Activated CD4-positive, alpha-beta T cell treated with anti-CD3 and anti-CD28 coated beads, Interleukin-2, Interleukin-6, amounts not matched to agents 100 ng/mL and 50 ng/mL, durations not matched to agents 16 hours and 8 hours (primary cell): ENCODE measurements at regions not wholly inside any gene's neighbourhood (a gene's known extent, or its start where the extent isn't known, plus 50 kb on each side); places are given as distances from the start of the nearest gene placed in this dataset.

Experiments used
- DNase-seq: peaks from one replicate; pipeline ENCODE4 v3.0.0-alpha.2; 2020

- DNase-seq = no peak
Measured at GRCh38 chr19:28497137-28497536, 715.8 kb downstream of the UQCRFS1 start.

- no peak for DNase-seq
Measured at GRCh38 chr19:28495046-28495445, 717.9 kb downstream of the UQCRFS1 start.

GRCh38 chr19:28494461-28494860, 718.5 kb downstream of the UQCRFS1 start:
- no peak for DNase-seq

DNA sequence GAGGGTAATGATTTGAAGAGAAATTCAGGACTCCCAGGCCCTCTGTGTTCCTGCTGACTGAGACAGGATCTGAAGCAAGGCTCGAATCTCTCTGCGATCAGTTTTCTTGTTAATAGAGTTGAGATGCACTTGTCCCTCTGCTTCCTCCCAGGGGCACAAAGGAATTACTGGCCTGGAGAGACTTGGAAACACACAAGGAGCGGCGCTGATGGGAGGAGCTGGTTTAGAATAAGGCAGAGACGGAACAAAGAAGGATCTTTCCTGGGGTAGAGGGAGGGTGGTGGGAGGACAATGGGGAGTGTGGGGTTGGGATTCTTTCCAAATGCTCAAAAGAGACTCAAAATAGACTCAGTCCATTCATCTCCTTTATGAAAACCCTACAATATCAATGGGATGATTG, 719.1 kb downstream of the UQCRFS1 start:
- no peak for DNase-seq

GRCh38 chr19:28492621-28493020, 720.3 kb downstream of the UQCRFS1 start:
- DNase-seq = no peak

- no peak for DNase-seq
Measured at GRCh38 chr19:28492201-28492600, 720.8 kb downstream of the UQCRFS1 start.

DNA sequence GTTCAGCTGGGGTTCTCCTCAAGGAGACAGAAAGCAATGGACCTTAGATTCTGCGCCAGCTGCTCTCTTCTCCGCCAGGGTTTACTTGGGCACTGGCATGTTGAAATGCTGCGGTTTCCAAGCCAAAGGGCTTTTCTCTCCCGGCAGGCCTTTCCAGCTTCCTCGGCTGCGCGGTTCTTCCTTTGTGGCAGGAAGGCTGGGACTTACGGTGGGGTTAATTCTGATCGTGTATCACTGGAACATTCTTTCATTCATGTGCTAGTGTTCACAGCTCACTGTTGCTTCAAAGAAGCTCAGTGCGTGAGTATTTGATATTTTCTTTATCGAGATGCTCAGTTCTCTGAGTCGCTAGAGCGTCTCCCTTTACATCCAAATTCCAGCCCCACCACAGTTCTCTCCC, 723.2 kb downstream of the UQCRFS1 start:
- no peak for DNase-seq

DNA sequence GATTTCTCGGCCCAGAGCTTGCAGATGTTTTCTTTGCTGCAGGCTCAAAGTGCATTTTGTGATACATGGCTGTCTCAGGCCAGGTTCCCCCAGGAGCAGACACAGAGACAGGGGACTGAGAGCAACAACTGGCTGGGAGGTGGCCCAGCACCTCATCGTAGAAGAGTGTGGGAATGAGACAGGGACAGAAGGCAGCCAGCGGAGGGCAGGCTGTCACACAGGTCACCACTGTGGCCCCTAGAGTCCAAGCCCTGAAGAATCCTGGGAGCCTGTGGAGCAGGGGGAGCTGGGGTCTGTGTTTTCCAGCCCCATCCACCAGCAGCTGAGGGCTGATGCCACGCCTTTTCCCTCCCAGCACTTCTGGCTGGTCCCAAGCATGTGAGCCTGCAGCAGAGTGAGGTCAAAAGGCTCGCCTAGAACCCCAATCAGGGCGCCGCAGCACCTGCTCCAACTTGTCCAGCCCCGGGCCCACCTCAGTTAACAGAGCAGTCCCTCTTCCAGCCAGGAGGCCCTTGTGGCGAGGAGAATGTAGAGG, 723.8 kb downstream of the UQCRFS1 start:
- DNase-seq = no peak

DNA sequence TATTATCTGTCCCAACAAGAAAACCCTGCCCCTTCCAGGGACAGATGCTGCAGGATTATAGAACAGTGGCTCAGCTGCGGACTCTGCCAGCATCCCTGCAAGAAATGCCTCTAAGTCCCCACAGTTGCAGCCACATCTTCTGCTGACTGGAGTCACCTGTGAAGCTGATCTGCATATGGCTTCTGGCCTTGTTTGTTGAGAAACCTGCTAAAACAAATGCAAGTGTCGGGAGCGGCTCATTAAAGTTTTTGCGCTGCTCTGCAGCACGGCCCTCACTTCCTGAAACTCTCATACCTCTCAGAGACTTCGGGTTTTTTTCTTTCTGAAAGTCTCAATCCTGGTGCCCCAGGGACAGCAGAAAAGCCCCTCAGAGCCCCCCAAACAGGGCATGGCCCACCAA, 725.0 kb downstream of the UQCRFS1 start:
- DNase-seq = no peak

GRCh38 chr19:28486926-28487325, 726.0 kb downstream of the UQCRFS1 start:
- DNase-seq = no peak

DNA sequence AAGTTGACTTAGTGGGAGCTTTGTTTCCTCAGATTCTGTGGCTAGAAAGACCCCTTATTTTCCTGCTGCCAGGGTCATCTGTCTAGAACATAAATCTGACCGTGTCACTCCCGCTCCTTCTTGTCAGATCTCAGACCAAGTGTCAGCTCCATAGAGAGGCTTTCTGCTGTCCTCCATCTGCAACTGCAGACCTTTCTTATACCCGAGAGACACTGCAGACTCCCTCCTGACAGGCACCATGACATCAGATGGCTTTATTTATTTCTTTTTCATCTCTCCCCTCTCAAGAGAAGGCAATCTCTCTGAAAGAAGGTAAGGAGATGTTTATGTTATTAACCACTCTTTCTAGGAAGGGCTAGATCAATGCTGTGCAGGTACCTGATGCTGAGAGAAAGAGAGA, 726.5 kb downstream of the UQCRFS1 start:
- no peak for DNase-seq

DNA sequence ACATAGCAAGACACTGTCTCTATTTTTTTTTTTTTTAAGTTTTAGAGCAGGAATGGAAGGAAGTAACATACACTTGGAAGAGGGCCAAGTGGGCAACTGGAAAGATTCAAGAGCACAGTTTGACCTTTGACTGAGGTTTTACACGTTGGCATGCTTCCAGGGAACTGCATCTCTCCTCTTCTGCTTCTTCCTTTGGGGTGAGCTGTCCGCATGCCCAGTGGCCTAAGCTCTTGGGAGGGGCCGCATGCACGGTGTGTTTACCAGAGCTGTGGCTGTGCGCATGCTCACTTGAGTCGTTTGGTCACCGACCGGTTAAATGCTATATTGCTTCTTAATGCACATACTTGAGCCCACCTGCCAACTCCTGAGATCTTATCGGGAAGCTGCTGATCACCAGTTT, 727.7 kb downstream of the UQCRFS1 start:
- no peak for DNase-seq

GRCh38 chr19:28483197-28483596, 729.8 kb downstream of the UQCRFS1 start:
- no peak for DNase-seq

DNA sequence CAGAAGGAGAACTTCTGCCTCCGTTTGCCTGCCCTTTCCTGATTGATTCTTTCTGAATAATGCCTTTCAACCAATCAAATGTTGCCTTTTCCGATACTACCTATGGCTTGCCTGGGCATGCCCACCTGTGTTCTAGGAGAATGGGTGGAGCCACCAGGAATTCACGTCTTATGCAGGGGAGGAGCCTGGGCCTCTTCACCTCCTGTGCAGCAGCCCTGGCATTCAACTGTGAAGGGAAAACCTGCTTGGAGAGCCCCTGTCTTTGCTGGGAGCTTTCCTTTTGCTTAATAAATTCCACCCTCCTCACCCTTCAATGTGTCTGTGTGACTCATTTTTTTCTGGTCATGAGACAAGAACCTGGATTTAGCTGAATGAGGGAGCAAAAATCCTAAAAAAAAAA, 730.7 kb downstream of the UQCRFS1 start:
- DNase-seq = no peak

DNA sequence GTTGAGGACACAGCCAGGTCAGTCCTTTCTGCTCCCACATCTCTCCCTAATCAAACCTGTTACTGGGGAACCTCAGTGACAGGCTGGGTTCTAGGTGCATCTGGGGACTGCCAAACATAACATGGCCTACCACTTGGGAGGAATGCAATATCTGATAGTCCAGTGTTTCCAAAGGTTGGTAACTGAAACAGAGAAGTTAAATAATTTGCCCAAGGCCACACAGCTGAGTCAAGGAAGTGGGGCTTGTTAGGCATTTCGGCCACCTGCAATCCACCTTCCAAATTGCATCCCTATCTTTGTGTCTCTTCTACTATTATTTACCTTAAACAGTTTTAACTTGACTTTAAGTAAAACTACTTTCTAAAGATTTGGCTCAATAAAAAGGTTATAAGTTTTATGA, 731.3 kb downstream of the UQCRFS1 start:
- no peak for DNase-seq

DNA sequence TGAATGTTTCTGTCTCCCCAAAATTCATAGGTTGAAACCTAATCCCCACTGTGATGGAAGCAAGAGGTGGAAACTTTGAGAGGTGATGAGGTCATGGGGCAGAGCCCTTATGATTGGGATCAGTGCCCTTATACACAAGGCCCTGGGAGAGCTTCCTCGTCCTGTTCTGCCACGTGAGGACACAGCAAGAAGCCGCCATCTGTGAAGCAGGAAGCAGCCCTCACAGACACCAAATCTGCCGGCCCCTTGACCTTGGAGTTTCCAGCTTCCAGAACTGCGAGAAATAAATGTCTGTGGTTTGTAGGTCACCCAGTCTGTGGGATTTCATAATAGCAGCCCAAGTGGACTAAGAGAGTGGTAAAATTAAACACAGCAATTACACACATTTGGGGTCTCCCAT, 737.4 kb downstream of the UQCRFS1 start:
- no peak for DNase-seq

DNA sequence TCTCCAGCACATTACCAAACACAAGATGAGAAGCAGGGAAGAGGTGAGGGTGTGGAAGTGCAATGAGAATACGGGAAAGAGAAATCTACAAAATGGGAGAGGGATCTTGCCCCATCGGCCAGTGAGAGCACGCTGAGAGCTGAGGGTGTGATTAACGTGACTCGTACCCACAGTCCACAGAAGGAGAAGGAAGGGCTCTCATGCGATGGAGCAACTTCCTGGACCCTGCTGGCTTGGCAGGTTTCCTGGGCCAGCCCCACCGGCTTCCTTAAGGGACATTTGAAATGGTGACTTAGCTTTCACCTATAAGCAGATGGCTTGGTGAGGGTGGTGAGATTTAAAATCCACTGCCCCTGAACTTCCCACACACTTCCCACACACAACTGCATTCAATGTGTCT, 740.1 kb downstream of the UQCRFS1 start:
- DNase-seq = no peak

GRCh38 chr19:28471731-28472510, 741.0 kb downstream of the UQCRFS1 start:
- DNase-seq = no peak

GRCh38 chr19:28469544-28469943, 743.4 kb downstream of the UQCRFS1 start:
- DNase-seq = no peak

GRCh38 chr19:28468701-28469459, 744.1 kb downstream of the UQCRFS1 start:
- DNase-seq = no peak

- peak; percentile 58 for DNase-seq
Measured at GRCh38 chr19:28466107-28467045, 746.6 kb downstream of the UQCRFS1 start.

- no peak for DNase-seq
Measured at GRCh38 chr19:28465371-28466086, 747.4 kb downstream of the UQCRFS1 start.
